ENCODE measurements at regions not wholly inside any gene's neighbourhood (a gene's known extent, or its start where the extent isn't known, plus 50 kb on each side); places are given as distances from the start of the nearest gene placed in this dataset.

GRCh38 chr14:30482276-30482675, 76.7 kb upstream of the G2E3 start:
- in situ Hi-C loops (cut with HindIII; ENCODE audit: low sequenced_read_pairs) = no loop called here

GRCh38 chr14:30484201-30484600, 74.8 kb upstream of the G2E3 start:
- in situ Hi-C loops (cut with HindIII; ENCODE audit: low sequenced_read_pairs) = no loop called here

DNA sequence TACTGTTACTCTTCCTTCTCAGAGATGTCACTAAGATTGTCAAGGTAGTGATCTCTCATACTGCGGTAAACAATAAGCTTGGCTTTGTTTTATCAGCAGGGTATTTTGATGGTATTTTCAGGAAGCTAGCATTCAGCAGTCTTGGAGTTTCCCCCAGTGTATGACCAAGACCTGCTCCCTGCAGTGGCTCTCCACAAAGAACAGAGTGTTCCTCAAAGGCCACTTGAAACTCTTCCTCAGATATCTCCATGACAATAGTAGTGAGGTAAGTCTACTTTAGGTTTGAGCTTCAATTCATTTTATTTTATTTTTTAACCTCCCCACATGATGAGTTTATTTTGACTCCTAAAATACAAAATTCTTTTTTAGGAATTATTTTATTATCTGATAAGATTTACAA, 74.0 kb upstream of the G2E3 start:
- in situ Hi-C loops (cut with HindIII; ENCODE audit: low sequenced_read_pairs) = no loop called here

DNA sequence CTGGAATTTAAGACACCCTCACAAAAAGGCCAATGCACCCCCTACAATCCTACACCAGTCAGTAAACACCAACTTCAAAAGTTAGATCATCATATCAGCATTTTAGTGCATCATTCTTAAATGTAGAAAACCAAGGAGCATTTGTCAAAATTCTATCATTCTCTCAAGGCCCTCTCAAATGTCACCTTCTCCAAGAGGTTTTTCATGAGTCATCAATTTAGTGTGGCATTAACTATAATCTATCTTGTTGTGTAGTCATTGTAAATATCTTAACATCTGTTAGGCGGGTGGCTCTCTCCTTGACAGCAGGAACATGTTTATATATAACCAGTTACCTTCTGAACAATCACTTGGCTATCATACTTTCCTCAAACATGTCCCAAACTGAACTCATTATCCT, 62.1 kb upstream of the G2E3 start:
- in situ Hi-C loops (cut with HindIII; ENCODE audit: low sequenced_read_pairs) = no loop called here

GRCh38 chr14:30499358-30499757, 59.6 kb upstream of the G2E3 start:
- in situ Hi-C loops (cut with HindIII; ENCODE audit: low sequenced_read_pairs) = no loop called here

DNA sequence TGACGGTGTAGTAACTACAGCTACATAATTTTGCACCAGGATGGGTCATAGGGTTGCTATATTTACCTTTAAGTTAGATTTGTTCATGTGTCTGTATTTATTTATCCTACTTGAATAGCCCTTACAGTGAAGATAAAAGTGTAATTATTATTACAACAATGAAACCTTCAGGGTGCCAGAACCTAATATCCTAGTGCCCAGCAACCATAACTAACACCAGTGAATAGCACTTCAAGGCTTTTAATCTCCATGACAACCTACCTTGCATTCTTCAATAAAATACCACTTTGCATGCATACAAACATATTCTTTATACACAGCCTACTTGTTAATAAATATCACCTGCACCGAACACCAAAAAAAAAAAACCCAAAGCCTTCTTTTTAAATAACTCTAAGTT, 58.7 kb upstream of the G2E3 start:
- in situ Hi-C loops (cut with HindIII; ENCODE audit: low sequenced_read_pairs) = no loop called here

GRCh38 chr14:30507209-30507608, 51.7 kb upstream of the G2E3 start:
- in situ Hi-C loops (cut with HindIII; ENCODE audit: low sequenced_read_pairs) = no loop called here
